Neutrophil (primary cell): ENCODE measurements at regions not wholly inside any gene's neighbourhood (a gene's known extent, or its start where the extent isn't known, plus 50 kb on each side); places are given as distances from the start of the nearest gene placed in this dataset.

Experiments
- H3K27ac ChIP-seq: fragments of 200-600 bp; sonication (generic); 2 replicates; pipeline ENCODE4 v1.5.1; 2016; ENCODE audit warnings: mild to moderate bottlenecking, moderate library complexity
- H3K27me3 ChIP-seq: fragments of 200-600 bp; sonication (generic); 2 replicates; pipeline ENCODE4 v1.6.0; 2016; ENCODE audit warnings: mild to moderate bottlenecking
- H3K36me3 ChIP-seq: fragments of 200-600 bp; sonication (generic); 2 replicates; pipeline ENCODE4 v1.5.1; 2017
- H3K4me1 ChIP-seq, 2 experiments: fragments of 200-600 bp in 1 of 2; sonication (generic) in 1 of 2; 1 replicate in 1 of 2; 2 replicates in 1 of 2; pipeline versions ENCODE4 v1.5.1 to v1.6.1; 2013 to 2016; ENCODE audit warnings: low read depth in 1 of 2, low read length in 1 of 2, mild to moderate bottlenecking in 1 of 2, moderate library complexity in 1 of 2; ENCODE audit not compliant: control insufficient read depth in 1 of 2, insufficient read depth in 1 of 2
- H3K4me3 ChIP-seq, 2 experiments: fragments of 200-600 bp in 1 of 2; sonication (generic) in 1 of 2; 1 replicate in 1 of 2; 2 replicates in 1 of 2; pipeline ENCODE4 v1.5.1; 2013 to 2016; ENCODE audit warnings: low read depth in 1 of 2, low read length in 1 of 2, mild to moderate bottlenecking in 1 of 2, moderate library complexity in 1 of 2
- H3K9me3 ChIP-seq: fragments of 200-600 bp; sonication (generic); 2 replicates; pipeline ENCODE4 v1.5.1; 2016
- TF ChIP-seq, protein P1 (sequence below): fragments of 200-600 bp; sonication (generic); IDR thresholded peaks from 2 replicates; pipeline ENCODE4 v1.5.1; 2016; ENCODE audit warnings: antibody characterized with exemption

DNA sequence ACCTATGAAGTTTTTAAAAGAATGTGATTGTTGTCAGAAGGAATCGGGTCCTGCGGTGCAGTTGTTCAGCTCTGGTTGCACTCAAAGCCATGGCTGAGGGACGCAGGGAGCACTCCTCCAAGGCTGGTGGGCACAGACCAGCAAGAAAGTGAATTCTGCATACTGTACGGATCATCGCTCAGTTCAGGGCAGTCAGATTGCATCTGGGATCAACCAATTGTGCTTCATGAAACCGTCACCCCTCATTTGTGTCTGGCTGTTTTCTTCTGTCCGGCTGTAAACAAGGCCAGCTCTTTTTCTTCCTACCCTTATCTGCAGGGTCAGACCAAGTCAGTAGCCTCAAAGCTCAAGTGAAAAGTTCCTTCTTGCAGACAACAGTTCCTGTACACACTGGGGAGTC is 478.3 kb downstream of the TFAP2A start:
- TF ChIP-seq, protein P1, sequence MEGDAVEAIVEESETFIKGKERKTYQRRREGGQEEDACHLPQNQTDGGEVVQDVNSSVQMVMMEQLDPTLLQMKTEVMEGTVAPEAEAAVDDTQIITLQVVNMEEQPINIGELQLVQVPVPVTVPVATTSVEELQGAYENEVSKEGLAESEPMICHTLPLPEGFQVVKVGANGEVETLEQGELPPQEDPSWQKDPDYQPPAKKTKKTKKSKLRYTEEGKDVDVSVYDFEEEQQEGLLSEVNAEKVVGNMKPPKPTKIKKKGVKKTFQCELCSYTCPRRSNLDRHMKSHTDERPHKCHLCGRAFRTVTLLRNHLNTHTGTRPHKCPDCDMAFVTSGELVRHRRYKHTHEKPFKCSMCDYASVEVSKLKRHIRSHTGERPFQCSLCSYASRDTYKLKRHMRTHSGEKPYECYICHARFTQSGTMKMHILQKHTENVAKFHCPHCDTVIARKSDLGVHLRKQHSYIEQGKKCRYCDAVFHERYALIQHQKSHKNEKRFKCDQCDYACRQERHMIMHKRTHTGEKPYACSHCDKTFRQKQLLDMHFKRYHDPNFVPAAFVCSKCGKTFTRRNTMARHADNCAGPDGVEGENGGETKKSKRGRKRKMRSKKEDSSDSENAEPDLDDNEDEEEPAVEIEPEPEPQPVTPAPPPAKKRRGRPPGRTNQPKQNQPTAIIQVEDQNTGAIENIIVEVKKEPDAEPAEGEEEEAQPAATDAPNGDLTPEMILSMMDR = no peak
- no peaks in the 10 kb centered on the region for H3K36me3 ChIP-seq
- no peak overlapping the region for H3K27ac ChIP-seq
- H3K27me3 ChIP-seq = no peaks in the 10 kb centered on the region
- no peaks in the 10 kb centered on the region for H3K9me3 ChIP-seq
- H3K4me3 ChIP-seq = no peak overlapping the region
- no peaks in the 10 kb centered on the region for H3K4me1 ChIP-seq

DNA sequence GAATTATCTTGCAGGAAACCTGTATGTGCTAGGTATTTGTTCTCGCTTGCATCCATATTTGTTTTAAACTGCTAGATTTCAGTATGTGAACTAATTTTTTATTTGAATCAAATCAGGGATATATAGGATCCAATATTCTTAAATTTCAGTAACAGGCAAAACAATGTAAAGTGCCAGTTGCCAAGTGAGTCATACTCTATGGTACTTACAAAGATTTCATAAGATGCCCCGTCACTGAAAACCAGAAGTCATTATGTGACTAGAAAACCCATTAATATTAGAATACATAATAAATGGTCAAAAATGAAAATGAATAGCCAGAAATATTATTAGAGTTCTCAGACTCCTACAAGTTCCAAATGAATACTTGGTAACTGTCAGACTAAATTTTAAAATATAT is 481.2 kb downstream of the TFAP2A start:
- TF ChIP-seq, protein P1 = no peak
- Histone ChIP-seq H3K4me3 (no peak overlapping the region), H3K27me3 (no peaks in the 10 kb centered on the region), H3K9me3 (no peaks in the 10 kb centered on the region), H3K27ac (no peak overlapping the region), H3K36me3 (no peaks in the 10 kb centered on the region), H3K4me1 (no peaks in the 10 kb centered on the region)

DNA sequence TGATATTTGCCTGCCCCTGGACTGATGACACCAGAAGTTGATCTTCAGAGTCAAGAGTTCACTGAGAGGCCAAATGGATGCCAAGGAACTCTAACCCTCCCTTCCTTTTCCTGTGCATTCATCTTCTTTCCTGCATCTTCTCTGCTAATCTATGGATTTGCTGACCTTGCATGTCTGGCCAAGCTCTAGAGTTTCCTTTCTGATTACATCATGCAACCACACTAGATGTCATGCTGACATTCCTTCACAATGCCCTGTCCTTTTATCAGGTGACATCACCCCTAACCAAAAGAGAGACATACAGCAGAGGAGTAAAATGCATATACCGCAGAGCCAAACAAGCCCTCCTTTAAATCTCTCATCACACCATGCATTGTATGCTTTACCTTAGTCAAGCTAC is 487.6 kb downstream of the TFAP2A start:
- H3K4me1 ChIP-seq = no peaks in the 10 kb centered on the region
- H3K27me3 ChIP-seq = no peaks in the 10 kb centered on the region
- H3K9me3 ChIP-seq = no peaks in the 10 kb centered on the region
- H3K27ac ChIP-seq = no peak overlapping the region
- TF ChIP-seq, protein P1 = no peak
- H3K36me3 ChIP-seq = no peaks in the 10 kb centered on the region
- H3K4me3 ChIP-seq = no peak overlapping the region

DNA sequence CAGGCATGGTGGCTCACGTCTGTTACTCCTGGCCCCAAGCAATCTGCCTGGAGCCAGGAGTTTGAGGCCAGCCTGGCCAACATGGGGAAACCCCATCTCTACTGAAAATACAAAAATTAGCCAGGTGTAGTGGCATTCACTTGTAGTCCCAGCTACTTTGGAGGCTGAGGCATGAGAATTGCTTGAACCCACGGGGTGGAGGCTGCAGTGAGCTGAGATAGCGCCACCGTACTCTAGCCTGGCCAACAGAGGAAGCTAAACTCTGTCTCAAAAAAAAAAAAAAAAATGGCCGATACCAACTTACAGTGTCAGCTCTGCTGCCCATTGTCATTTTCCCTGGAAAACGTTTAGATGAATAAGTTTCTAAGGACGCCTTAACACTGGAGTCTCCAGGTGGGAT is 489.9 kb downstream of the TFAP2A start:
- Histone ChIP-seq H3K36me3 (no peaks in the 10 kb centered on the region), H3K4me3 (no peak overlapping the region), H3K4me1 (no peaks in the 10 kb centered on the region), H3K27ac (no peak overlapping the region), H3K9me3 (no peaks in the 10 kb centered on the region), H3K27me3 (no peaks in the 10 kb centered on the region)
- TF ChIP-seq, protein P1 = no peak

DNA sequence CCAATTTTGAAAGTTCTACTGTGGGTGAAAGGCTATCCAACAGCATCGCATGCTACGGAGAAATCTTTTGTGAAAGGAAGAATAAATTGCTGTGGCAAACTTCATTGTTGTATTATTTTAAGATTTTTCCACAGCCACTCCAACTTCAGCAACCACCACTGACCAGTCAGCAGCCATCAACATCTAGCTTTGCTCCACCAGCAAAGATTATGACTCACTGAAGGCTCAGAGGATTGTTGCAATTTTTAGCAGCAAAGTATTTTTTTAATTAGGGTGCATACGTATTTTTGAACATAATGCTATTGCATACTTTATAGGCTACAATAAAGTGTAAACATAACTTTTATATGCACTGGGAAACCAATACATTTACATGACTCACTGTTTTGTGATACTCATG is 493.5 kb downstream of the TFAP2A start:
- TF ChIP-seq, protein P1 = no peak
- Histone ChIP-seq H3K36me3 (no peaks in the 10 kb centered on the region), H3K9me3 (no peaks in the 10 kb centered on the region), H3K27ac (no peak overlapping the region), H3K4me1 (no peaks in the 10 kb centered on the region), H3K4me3 (no peak overlapping the region), H3K27me3 (no peaks in the 10 kb centered on the region)

DNA sequence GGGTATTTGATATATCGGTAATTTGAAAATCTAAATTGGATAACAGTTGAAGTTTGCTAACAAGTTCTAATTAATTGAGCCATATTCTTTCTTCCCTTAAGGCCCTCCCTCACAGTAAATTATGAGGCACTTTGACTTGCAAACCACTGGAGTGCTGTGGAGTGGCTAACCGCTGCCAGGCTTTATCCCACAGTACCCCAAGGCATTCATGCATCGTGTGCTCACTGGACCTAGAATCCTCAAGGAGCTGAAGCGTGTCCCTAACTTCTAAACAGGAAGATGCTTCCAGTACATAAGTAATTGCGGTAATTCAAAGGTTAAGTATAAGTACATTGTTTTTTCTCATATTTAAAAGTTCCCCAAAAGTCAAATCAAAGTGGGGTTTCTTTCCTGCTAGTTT is 499.9 kb downstream of the TFAP2A start:
- H3K27ac ChIP-seq = no peak overlapping the region
- H3K4me3 ChIP-seq = no peak overlapping the region
- no peaks in the 10 kb centered on the region for H3K27me3 ChIP-seq
- TF ChIP-seq, protein P1 = no peak
- no peaks in the 10 kb centered on the region for H3K9me3 ChIP-seq
- no peaks in the 10 kb centered on the region for H3K4me1 ChIP-seq
- H3K36me3 ChIP-seq = no peaks in the 10 kb centered on the region
